ENCODE measurements at regions not wholly inside any gene's neighbourhood (a gene's known extent, or its start where the extent isn't known, plus 50 kb on each side); places are given as distances from the start of the nearest gene placed in this dataset.

GRCh38 chr2:19675856-19676460, 225.8 kb downstream of the TTC32 start:
- H3K9me3 ChIP-seq (replicated peaks; ENCODE audit: low read length): no peaks in the 10 kb centered on the region
- H3K9ac ChIP-seq (ENCODE audit: low read depth, low read length): no peak overlapping the region
- H3K36me3 ChIP-seq (ENCODE audit: insufficient read depth, low read length): no peaks in the 10 kb centered on the region
- no peak overlapping the region for H3K4me3 ChIP-seq (ENCODE audit: low read length)
- no peak overlapping the region for H3K4me2 ChIP-seq (ENCODE audit: low read length)
- peaks cover 16% of the 10 kb centered on the region for H3K4me1 ChIP-seq (ENCODE audit: control insufficient read depth, insufficient read depth, low read length)
- H3K27me3 ChIP-seq (ENCODE audit: control insufficient read depth, insufficient read depth, low read length): peaks cover 11% of the 10 kb centered on the region

GRCh38 chr2:19675003-19675629, 226.7 kb downstream of the TTC32 start:
- H3K9ac ChIP-seq (ENCODE audit: low read depth, low read length): no peak overlapping the region
- H3K4me2 ChIP-seq (ENCODE audit: low read length): no peak overlapping the region
- H3K4me1 ChIP-seq (ENCODE audit: control insufficient read depth, insufficient read depth, low read length): peaks cover 16% of the 10 kb centered on the region
- H3K27me3 ChIP-seq (ENCODE audit: control insufficient read depth, insufficient read depth, low read length): peaks cover 7% of the 10 kb centered on the region
- no peaks in the 10 kb centered on the region for H3K36me3 ChIP-seq (ENCODE audit: insufficient read depth, low read length)
- H3K4me3 ChIP-seq (ENCODE audit: low read length): no peak overlapping the region
- H3K9me3 ChIP-seq (replicated peaks; ENCODE audit: low read length): no peaks in the 10 kb centered on the region

GRCh38 chr2:19674051-19675002, 227.5 kb downstream of the TTC32 start:
- Histone ChIP-seq H3K9me3 (replicated peaks; ENCODE audit: low read length) (no peaks in the 10 kb centered on the region), H3K9ac (ENCODE audit: low read depth, low read length) (no peak overlapping the region), H3K27me3 (ENCODE audit: control insufficient read depth, insufficient read depth, low read length) (peaks cover 2% of the 10 kb centered on the region), H3K4me3 (ENCODE audit: low read length) (no peak overlapping the region), H3K36me3 (ENCODE audit: insufficient read depth, low read length) (no peaks in the 10 kb centered on the region), H3K4me1 (ENCODE audit: control insufficient read depth, insufficient read depth, low read length) (peaks cover 16% of the 10 kb centered on the region), H3K4me2 (ENCODE audit: low read length) (no peak overlapping the region)

- no peak overlapping the region for H3K9ac ChIP-seq (ENCODE audit: low read depth, low read length)
- H3K4me2 ChIP-seq (ENCODE audit: low read length): no peak overlapping the region
- H3K4me3 ChIP-seq (ENCODE audit: low read length): no peak overlapping the region
- peaks cover 16% of the 10 kb centered on the region for H3K4me1 ChIP-seq (ENCODE audit: control insufficient read depth, insufficient read depth, low read length)
- no peaks in the 10 kb centered on the region for H3K9me3 ChIP-seq (replicated peaks; ENCODE audit: low read length)
- H3K27me3 ChIP-seq (ENCODE audit: control insufficient read depth, insufficient read depth, low read length): peaks cover 2% of the 10 kb centered on the region
- H3K36me3 ChIP-seq (ENCODE audit: insufficient read depth, low read length): no peaks in the 10 kb centered on the region
Measured at GRCh38 chr2:19673213-19673791, 228.5 kb downstream of the TTC32 start.

GRCh38 chr2:19671916-19672315, 229.9 kb downstream of the TTC32 start:
- Histone ChIP-seq H3K36me3 (ENCODE audit: insufficient read depth, low read length) (no peaks in the 10 kb centered on the region), H3K9ac (ENCODE audit: low read depth, low read length) (no peak overlapping the region), H3K9me3 (replicated peaks; ENCODE audit: low read length) (no peaks in the 10 kb centered on the region), H3K27me3 (ENCODE audit: control insufficient read depth, insufficient read depth, low read length) (no peaks in the 10 kb centered on the region), H3K4me1 (ENCODE audit: control insufficient read depth, insufficient read depth, low read length) (peaks cover 22% of the 10 kb centered on the region), H3K4me2 (ENCODE audit: low read length) (no peak overlapping the region), H3K4me3 (ENCODE audit: low read length) (no peak overlapping the region)

- Histone ChIP-seq H3K4me1 (ENCODE audit: control insufficient read depth, insufficient read depth, low read length) (peaks cover 24% of the 10 kb centered on the region), H3K36me3 (ENCODE audit: insufficient read depth, low read length) (no peaks in the 10 kb centered on the region), H3K9ac (ENCODE audit: low read depth, low read length) (no peak overlapping the region), H3K4me3 (ENCODE audit: low read length) (no peak overlapping the region), H3K9me3 (replicated peaks; ENCODE audit: low read length) (no peaks in the 10 kb centered on the region), H3K4me2 (ENCODE audit: low read length) (no peak overlapping the region), H3K27me3 (ENCODE audit: control insufficient read depth, insufficient read depth, low read length) (no peaks in the 10 kb centered on the region)
Measured at GRCh38 chr2:19671311-19671710, 230.5 kb downstream of the TTC32 start.

- Histone ChIP-seq H3K4me1 (ENCODE audit: control insufficient read depth, insufficient read depth, low read length) (peaks cover 15% of the 10 kb centered on the region), H3K36me3 (ENCODE audit: insufficient read depth, low read length) (no peaks in the 10 kb centered on the region), H3K27me3 (ENCODE audit: control insufficient read depth, insufficient read depth, low read length) (no peaks in the 10 kb centered on the region), H3K4me2 (ENCODE audit: low read length) (no peak overlapping the region), H3K4me3 (ENCODE audit: low read length) (no peak overlapping the region), H3K9me3 (replicated peaks; ENCODE audit: low read length) (no peaks in the 10 kb centered on the region), H3K9ac (ENCODE audit: low read depth, low read length) (no peak overlapping the region)
Measured at GRCh38 chr2:19670303-19670702, 231.5 kb downstream of the TTC32 start.

- no peaks in the 10 kb centered on the region for H3K36me3 ChIP-seq (ENCODE audit: insufficient read depth, low read length)
- H3K4me2 ChIP-seq (ENCODE audit: low read length): no peak overlapping the region
- H3K4me3 ChIP-seq (ENCODE audit: low read length): no peak overlapping the region
- H3K9me3 ChIP-seq (replicated peaks; ENCODE audit: low read length): no peaks in the 10 kb centered on the region
- H3K4me1 ChIP-seq (ENCODE audit: control insufficient read depth, insufficient read depth, low read length): peaks cover 17% of the 10 kb centered on the region
- H3K27me3 ChIP-seq (ENCODE audit: control insufficient read depth, insufficient read depth, low read length): no peaks in the 10 kb centered on the region
- no peak overlapping the region for H3K9ac ChIP-seq (ENCODE audit: low read depth, low read length)
Measured at GRCh38 chr2:19669559-19669958, 232.2 kb downstream of the TTC32 start.

- H3K4me2 ChIP-seq (ENCODE audit: low read length): no peak overlapping the region
- H3K4me3 ChIP-seq (ENCODE audit: low read length): no peak overlapping the region
- no peaks in the 10 kb centered on the region for H3K27me3 ChIP-seq (ENCODE audit: control insufficient read depth, insufficient read depth, low read length)
- no peak overlapping the region for H3K9ac ChIP-seq (ENCODE audit: low read depth, low read length)
- H3K36me3 ChIP-seq (ENCODE audit: insufficient read depth, low read length): no peaks in the 10 kb centered on the region
- no peaks in the 10 kb centered on the region for H3K9me3 ChIP-seq (replicated peaks; ENCODE audit: low read length)
- peaks cover 19% of the 10 kb centered on the region for H3K4me1 ChIP-seq (ENCODE audit: control insufficient read depth, insufficient read depth, low read length)
Measured at GRCh38 chr2:19669126-19669525, 232.7 kb downstream of the TTC32 start.

GRCh38 chr2:19667536-19667949, 234.2 kb downstream of the TTC32 start:
- Histone ChIP-seq H3K36me3 (ENCODE audit: insufficient read depth, low read length) (no peaks in the 10 kb centered on the region), H3K27me3 (ENCODE audit: control insufficient read depth, insufficient read depth, low read length) (no peaks in the 10 kb centered on the region), H3K4me1 (ENCODE audit: control insufficient read depth, insufficient read depth, low read length) (peaks cover 14% of the 10 kb centered on the region), H3K4me3 (ENCODE audit: low read length) (no peak overlapping the region), H3K9ac (ENCODE audit: low read depth, low read length) (no peak overlapping the region), H3K9me3 (replicated peaks; ENCODE audit: low read length) (no peaks in the 10 kb centered on the region), H3K4me2 (ENCODE audit: low read length) (no peak overlapping the region)

GRCh38 chr2:19667085-19667484, 234.7 kb downstream of the TTC32 start:
- H3K36me3 ChIP-seq (ENCODE audit: insufficient read depth, low read length): no peaks in the 10 kb centered on the region
- H3K27me3 ChIP-seq (ENCODE audit: control insufficient read depth, insufficient read depth, low read length): no peaks in the 10 kb centered on the region
- H3K9ac ChIP-seq (ENCODE audit: low read depth, low read length): no peak overlapping the region
- H3K4me1 ChIP-seq (ENCODE audit: control insufficient read depth, insufficient read depth, low read length): peaks cover 14% of the 10 kb centered on the region
- no peak overlapping the region for H3K4me3 ChIP-seq (ENCODE audit: low read length)
- no peak overlapping the region for H3K4me2 ChIP-seq (ENCODE audit: low read length)
- no peaks in the 10 kb centered on the region for H3K9me3 ChIP-seq (replicated peaks; ENCODE audit: low read length)

All from skeletal muscle satellite cell (primary cell).